Thoracic aorta (tissue), 2 donors: ENCODE measurements at regions not wholly inside any gene's neighbourhood (a gene's known extent, or its start where the extent isn't known, plus 50 kb on each side); places are given as distances from the start of the nearest gene placed in this dataset.
A peak's percentile ranks its signal among the peaks of the same experiment; 100 is the strongest.
"Not testable (repeated sequence)": the region's sequence is repeated elsewhere in the genome, so short reads cannot be mapped to it uniquely, and the experiment has no call there.

Experiments
- ATAC-seq: fragments of 150-250 bp; one replicate; pipeline ENCODE4 v1.8.0; 2017; ENCODE audit warnings: low read depth; ENCODE audit not compliant: insufficient number of reproducible peaks, low FRiP score
- DNase-seq: peaks from one replicate; pipeline ENCODE4 v3.0.0-alpha.2; 2020; ENCODE audit warnings: low spot score
- H3K27ac ChIP-seq, 2 donors: fragments of 200-600 bp; sonication (generic); 1 replicate in 1 of 2; 2 replicates in 1 of 2; pipeline ENCODE4 v1.5.1; 2016; ENCODE audit warnings: mild to moderate bottlenecking in 2 of 2, moderate library complexity in 2 of 2
- H3K27me3 ChIP-seq: fragments of 200-600 bp; sonication (generic); replicated peaks from 2 replicates; pipeline ENCODE4 v1.6.0; 2016; ENCODE audit warnings: mild to moderate bottlenecking; ENCODE audit not compliant: insufficient read depth
- H3K36me3 ChIP-seq: fragments of 200-600 bp; sonication (generic); one replicate; pipeline ENCODE4 v1.5.1; 2016
- H3K4me1 ChIP-seq, 2 donors: fragments of 200-600 bp; sonication (generic); 1 replicate in 1 of 2; 2 replicates in 1 of 2; pipeline versions ENCODE4 v1.5.1 to v1.6.0; 2016; ENCODE audit warnings: low read depth in 2 of 2, mild to moderate bottlenecking in 1 of 2; ENCODE audit not compliant: control insufficient read depth in 1 of 2
- H3K4me3 ChIP-seq: fragments of 200-600 bp; sonication (generic); 2 replicates; pipeline ENCODE4 v1.5.1; 2016; ENCODE audit warnings: mild to moderate bottlenecking
- H3K9me3 ChIP-seq: fragments of 200-600 bp; sonication (generic); 2 replicates; pipeline ENCODE4 v1.5.1; 2016
- CTCF ChIP-seq: fragments of 200-600 bp; sonication (generic); IDR thresholded peaks from one replicate; pipeline ENCODE4 v1.5.1; 2019; ENCODE audit warnings: antibody characterized with exemption

GRCh38 chr14:37869633-37870032, 274.2 kb downstream of the TTC6 start:
- ATAC-seq: no peak
- Histone ChIP-seq H3K27ac (no peak overlapping the region), H3K9me3 (no peaks in the 10 kb centered on the region), H3K4me3 (no peak overlapping the region), H3K27me3 (no peaks in the 10 kb centered on the region), H3K36me3 (no peaks in the 10 kb centered on the region), H3K4me1 (no peaks in the 10 kb centered on the region)
- no peak for DNase-seq
- TF ChIP-seq CTCF: no peak

DNA sequence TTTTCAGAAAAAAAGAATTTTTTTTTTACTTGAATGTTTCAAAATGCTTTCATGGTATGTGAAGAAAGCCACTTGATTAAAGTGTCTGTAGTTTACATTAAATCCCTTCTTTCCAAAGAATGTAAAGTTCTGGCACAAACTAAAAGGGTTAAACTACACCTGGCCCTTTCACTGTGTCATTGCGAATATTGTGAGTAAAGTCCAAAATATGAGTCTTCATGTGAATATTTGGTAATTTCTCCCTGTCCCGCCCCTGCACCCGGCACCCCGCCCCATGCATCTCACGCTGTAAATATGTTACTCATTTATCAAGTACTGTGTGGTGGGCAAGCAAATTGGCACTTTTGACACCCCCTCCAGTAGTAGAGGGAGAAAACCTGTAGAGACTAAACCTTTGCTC, 274.7 kb downstream of the TTC6 start:
- no peak overlapping the region for H3K4me3 ChIP-seq
- no peaks in the 10 kb centered on the region for H3K27me3 ChIP-seq
- no peaks in the 10 kb centered on the region for H3K9me3 ChIP-seq
- no peaks in the 10 kb centered on the region for H3K36me3 ChIP-seq
- H3K27ac ChIP-seq: no peak overlapping the region
- peaks cover 0 to 3% of the 10 kb centered on the region in 2 donors for H3K4me1 ChIP-seq
- no peak for TF ChIP-seq CTCF
- ATAC-seq (no peak), DNase-seq (no peak)

DNA sequence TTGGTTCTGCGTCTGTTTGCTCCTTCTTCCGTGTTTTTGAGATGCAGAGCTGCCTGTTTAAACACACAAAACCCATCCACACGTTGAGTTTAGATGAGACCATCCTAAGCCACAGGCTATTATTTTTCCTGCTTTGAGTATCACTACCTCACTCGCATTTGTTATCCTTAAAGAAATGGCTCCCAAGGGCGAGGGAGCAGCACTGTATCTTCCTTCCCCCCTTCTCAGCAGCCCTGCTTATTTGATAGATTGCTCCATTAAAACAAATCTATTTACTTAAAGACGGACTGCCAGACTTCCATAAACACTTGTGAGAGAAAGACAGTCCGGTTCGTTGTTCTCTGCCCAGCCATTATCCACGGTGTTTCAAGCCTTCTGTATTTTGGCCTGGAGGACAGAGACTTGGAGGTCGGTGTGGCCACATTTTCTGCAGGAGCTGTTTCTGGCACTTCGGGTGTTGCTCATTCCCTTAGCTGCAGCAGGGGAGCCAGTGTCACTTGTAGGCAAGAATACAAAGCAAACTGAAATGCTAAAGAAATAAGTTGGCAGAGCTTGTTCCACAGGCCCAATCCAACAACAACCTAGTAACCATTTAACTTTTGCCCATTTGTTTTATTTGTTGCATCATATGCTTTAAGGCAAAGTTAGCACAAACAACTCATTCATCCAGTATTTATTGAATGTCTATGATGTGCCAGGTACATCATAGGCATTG, 275.4 kb downstream of the TTC6 start:
- no peaks in the 10 kb centered on the region for H3K36me3 ChIP-seq
- ATAC-seq: no peak
- peaks cover 0 to 3% of the 10 kb centered on the region in 2 donors for H3K4me1 ChIP-seq

DNA sequence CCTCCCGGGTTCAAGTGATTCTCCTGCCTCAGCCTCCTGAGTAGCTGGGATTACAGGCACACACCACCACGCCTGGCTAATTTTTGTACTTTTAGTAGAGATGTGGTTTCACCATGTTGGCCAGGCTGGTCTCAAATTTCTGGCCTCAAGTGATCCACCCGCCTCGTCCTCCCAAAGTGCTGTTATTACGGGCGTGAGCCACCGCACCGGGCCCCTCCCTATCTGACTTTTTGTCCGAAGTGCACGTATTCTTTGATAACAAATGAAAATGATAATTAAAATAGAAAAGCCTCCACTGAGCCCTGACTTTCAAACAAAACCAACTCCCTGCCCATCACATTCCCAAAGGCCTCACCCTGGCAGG, 278.6 kb downstream of the TTC6 start:
- H3K4me3 ChIP-seq, DNase-seq, ATAC-seq, H3K27ac ChIP-seq, H3K4me1 ChIP-seq, H3K36me3 ChIP-seq, H3K27me3 ChIP-seq, H3K9me3 ChIP-seq: not testable (repeated sequence)

More for the DNA sequence above, 275.4 kb downstream of the TTC6 start:
- no peak for DNase-seq
- Histone ChIP-seq H3K4me3 (no peak overlapping the region), H3K27ac (no peak overlapping the region), H3K27me3 (no peaks in the 10 kb centered on the region), H3K9me3 (no peaks in the 10 kb centered on the region)
- no peak for TF ChIP-seq CTCF

DNA sequence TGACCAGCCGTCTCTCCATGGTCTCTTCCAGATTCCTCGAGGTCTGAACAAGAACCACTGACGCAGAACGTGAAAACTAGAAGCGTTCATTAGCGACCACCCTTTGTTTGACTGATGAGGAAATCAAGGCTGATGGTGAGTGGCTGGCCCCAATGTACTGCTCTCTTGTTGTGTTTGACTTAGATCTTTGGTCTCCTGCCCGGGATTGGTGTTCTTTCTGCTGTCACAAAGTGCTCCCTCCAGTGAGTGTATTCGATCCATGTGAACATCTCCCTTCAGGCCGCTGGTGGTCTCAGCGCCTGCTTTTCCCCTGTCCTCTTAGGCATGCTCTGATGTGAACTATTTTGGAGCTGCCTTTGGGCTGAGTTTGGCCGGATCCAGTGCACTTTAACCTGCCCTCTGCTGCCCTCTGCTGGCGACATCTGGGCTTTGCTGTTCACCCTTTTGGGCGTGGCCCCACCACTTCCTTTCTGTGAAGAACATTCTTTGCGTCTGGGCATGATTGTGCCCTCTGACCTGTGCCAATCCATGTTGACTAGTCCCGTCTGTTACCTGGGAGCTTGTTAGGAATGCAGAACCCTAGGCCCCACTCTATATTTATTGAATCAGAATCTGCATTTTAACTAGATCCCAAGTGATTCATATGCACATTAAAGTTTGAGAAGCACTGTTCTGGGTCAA, 279.1 kb downstream of the TTC6 start:
- Histone ChIP-seq H3K9me3 (no peaks in the 10 kb centered on the region), H3K36me3 (no peaks in the 10 kb centered on the region), H3K4me3 (no peak overlapping the region), H3K4me1 (peaks cover 0 to 3% of the 10 kb centered on the region in 2 donors), H3K27me3 (no peaks in the 10 kb centered on the region), H3K27ac (no peak overlapping the region)
- peak; percentile 80 for TF ChIP-seq CTCF
- ATAC-seq: peak; percentile 83
- DNase-seq: peak; percentile 8
